ENCODE measurements at regions not wholly inside any gene's neighbourhood (a gene's known extent, or its start where the extent isn't known, plus 50 kb on each side); places are given as distances from the start of the nearest gene placed in this dataset.
"Not testable (repeated sequence)": the region's sequence is repeated elsewhere in the genome, so short reads cannot be mapped to it uniquely, and the experiment has no call there.

DNA sequence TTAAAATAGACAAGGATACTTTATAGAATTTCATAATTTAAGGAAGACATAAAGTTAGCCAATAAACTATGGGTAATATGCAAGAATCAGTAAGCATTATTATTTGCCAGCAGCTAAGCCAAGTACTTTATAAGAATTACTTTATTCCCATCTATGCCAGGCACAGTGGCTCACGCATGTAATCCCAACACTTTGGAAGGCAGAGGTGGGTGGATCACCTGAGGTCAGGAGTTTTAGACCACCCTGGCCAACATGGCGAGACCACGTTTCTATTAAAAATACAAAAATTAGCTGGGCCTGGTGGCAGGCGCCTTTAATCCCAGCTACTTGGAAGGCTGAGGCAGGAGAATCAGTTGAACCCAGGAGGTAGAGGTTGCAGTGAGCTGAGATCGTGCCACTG, 4767.6 kb upstream of the OR11H1 start:
- TF ChIP-seq, protein P1, sequence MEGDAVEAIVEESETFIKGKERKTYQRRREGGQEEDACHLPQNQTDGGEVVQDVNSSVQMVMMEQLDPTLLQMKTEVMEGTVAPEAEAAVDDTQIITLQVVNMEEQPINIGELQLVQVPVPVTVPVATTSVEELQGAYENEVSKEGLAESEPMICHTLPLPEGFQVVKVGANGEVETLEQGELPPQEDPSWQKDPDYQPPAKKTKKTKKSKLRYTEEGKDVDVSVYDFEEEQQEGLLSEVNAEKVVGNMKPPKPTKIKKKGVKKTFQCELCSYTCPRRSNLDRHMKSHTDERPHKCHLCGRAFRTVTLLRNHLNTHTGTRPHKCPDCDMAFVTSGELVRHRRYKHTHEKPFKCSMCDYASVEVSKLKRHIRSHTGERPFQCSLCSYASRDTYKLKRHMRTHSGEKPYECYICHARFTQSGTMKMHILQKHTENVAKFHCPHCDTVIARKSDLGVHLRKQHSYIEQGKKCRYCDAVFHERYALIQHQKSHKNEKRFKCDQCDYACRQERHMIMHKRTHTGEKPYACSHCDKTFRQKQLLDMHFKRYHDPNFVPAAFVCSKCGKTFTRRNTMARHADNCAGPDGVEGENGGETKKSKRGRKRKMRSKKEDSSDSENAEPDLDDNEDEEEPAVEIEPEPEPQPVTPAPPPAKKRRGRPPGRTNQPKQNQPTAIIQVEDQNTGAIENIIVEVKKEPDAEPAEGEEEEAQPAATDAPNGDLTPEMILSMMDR (IDR thresholded peaks at IDR 0.05; ENCODE audit: borderline replicate concordance, extremely low read depth, low read length, poor library complexity, severe bottlenecking) = not testable (repeated sequence)
- not testable (repeated sequence) for TF ChIP-seq EZH2 (IDR thresholded peaks at IDR 0.05; ENCODE audit: borderline replicate concordance, low read depth, low read length, severe bottlenecking)

Data from DND-41 (cell line).